AG10803 (cell line): ENCODE measurements at regions not wholly inside any gene's neighbourhood (a gene's known extent, or its start where the extent isn't known, plus 50 kb on each side); places are given as distances from the start of the nearest gene placed in this dataset.

Experiments used
- DNase-seq: peaks from one replicate; pipeline ENCODE4 v3.0.0; 2010; ENCODE audit warnings: low read depth
- H3K4me3 ChIP-seq: 2 replicates; pipeline ENCODE4 v1.5.1; 2011; ENCODE audit warnings: mild to moderate bottlenecking, low read length, control low read depth
- TF ChIP-seq, protein P1 (sequence below): conservative IDR thresholded peaks from 2 replicates; pipeline ENCODE4 v1.5.1; 2011; ENCODE audit warnings: mild to moderate bottlenecking, low read length, control low read depth, inconsistent platforms

DNA sequence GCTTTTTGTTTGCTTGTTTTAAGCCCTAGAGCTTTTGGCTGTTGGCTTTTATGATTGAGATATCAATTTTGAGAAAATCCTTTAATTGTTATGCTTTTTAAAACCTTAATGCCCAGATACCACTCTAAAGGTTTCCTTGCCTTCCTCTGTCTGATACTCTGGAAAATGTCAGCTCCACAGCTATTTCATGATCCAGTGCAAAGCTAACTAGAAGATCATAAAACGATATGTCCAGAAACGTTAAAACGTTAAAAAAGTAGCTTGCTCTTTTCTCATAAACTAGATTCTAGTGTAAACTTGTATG, 189.5 kb upstream of the TENT5A start:
- no peak for DNase-seq
- no peak overlapping the region for H3K4me3 ChIP-seq
- TF ChIP-seq, protein P1, sequence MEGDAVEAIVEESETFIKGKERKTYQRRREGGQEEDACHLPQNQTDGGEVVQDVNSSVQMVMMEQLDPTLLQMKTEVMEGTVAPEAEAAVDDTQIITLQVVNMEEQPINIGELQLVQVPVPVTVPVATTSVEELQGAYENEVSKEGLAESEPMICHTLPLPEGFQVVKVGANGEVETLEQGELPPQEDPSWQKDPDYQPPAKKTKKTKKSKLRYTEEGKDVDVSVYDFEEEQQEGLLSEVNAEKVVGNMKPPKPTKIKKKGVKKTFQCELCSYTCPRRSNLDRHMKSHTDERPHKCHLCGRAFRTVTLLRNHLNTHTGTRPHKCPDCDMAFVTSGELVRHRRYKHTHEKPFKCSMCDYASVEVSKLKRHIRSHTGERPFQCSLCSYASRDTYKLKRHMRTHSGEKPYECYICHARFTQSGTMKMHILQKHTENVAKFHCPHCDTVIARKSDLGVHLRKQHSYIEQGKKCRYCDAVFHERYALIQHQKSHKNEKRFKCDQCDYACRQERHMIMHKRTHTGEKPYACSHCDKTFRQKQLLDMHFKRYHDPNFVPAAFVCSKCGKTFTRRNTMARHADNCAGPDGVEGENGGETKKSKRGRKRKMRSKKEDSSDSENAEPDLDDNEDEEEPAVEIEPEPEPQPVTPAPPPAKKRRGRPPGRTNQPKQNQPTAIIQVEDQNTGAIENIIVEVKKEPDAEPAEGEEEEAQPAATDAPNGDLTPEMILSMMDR = no peak

DNA sequence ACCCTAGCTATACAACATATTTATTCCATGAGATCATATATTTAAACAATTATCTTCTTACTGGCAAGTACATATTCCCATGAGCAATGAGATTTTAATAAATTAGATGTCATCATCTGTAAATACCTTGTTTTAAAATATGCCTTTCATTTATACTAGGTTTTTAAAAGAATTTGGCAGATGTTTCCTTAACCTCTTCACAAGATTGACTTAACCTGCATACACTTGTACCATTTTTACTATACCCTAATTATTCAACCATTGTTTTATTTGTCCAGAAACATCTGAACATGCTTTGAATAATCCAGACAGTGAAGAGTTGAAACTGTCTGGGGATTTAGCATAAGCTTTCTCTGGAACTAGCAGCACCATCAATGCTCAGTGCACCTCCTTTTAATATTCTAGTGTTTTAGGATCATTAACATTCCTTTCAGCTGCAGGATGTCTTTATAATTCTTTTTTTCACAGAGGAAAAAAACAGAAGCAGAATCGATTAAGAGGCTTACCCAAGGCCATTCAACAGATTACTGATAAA, 188.0 kb upstream of the TENT5A start:
- TF ChIP-seq, protein P1 = no peak
- no peak overlapping the region for H3K4me3 ChIP-seq
- DNase-seq = no peak

DNA sequence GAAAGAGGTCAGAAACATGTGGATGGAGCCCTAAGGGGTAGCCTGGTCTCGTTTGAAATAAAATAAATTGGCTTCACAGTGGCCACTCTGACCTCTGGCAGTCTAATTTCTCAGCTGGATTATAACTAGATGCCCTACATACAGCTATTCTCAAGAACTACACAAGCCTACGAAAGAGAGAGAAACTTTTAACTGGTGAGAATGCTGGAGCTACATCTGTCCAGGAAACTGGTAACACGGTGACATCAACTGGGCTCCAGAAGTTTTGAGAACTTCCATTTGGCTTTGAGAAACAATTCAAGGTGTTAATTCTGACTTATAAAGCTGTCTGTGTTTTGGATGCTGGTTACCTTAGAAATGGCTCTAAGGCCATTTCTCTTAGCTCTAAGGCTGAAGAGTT, 187.3 kb upstream of the TENT5A start:
- DNase-seq = no peak
- no peak overlapping the region for H3K4me3 ChIP-seq
- TF ChIP-seq, protein P1 = no peak

DNA sequence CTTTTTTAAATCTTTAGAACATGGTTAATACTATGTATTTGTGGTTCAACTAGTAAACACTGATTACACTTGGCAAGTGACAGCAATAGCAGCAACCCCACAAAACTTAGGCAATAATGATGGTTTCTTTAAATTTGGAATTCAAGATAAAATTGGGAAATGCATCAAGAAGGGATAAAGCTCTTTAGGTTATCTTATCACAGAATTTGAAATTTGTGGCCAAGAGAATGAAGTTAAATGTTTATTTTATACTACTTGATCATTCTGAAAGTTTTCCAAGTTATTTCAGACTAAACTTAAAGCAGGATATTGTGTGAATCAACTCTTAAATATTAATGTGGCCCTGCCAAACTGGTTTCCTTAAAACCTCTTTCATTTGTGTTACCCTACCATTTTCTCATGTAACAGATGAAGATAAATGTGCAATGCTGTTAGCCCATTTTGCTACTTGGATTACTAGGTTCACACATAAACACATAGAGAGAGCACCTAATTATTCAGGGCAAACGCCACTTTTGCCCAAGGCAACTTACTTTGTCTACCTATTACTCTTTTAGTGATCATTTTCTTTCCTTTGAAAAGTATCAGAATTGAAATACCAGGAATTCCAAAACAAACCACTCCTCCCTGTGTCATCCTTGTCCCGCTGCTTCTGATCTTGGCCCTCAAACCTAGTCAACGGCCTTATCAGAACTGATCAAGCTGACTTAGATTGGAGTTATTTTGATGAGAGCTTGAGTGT, 186.7 kb upstream of the TENT5A start:
- peak; percentile 70 for DNase-seq
- H3K4me3 ChIP-seq = no peak overlapping the region
- TF ChIP-seq, protein P1 = no peak

DNA sequence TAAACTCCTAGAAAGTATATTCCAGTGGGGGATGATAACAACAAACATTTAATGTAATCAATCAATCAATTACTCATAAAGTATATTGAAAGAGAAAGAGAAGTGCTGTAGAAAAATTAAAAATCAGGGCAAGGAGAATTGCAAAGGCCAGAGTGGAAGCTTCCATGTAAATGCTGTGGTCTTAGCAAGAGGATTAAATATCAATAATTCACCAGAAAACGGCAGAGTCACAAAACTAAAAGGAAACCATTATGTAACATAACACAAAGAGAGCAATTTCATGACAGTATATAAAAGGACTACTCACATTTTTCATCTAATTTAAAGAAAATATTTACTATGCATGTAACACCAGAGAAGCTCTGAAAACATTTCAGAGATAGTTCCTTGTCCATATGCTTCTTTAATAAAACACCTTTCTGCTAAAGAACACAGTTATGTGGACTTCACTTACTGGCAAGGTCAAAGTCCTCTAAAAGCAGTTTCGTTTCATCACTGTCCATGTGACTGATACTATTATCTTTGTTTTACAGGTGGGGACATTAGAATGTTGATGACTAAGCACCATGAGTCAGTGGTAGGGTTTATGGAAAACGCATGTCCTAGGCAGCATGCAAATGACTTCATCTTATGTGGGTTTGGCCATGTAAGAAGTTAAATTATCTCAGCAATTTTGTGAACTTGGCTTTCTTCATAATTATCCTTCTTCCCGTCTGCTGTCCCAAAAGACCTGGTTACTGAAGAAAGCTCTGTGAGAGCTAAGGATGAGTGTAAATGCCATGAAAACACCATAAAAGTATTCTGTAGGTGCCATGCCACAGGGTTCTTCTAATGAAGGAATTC, 185.8 kb upstream of the TENT5A start:
- TF ChIP-seq, protein P1 = no peak
- DNase-seq = peak; percentile 89
- H3K4me3 ChIP-seq = no peak overlapping the region

DNA sequence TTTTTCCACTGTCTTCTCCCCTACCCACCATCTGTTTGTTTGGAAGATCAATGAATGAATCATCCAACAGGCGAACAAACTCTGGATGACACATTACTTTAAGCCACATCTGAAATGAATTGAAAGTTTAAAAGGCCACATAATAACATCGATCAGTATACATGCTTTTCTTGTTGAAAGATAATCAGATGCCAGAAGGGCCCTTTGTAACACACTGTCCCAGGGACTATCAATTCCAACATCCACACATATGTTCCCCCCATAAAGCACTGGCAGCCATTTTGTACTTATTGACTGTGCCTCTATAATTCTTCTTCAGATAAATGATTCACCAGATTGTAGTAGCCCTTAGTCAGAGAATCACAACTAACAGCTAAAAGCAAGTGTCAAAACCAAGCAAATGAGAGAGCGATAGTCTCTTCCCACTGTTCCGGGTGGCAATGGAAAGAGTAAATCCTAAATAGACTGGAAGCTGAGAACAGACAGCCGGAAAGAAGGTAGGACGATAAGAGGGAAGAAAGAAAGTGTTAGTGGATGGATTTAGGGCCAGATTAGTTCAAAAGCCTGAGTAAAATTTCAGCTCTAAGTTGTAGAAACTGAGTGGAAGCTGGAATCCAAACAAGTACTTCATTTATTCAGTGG, 184.9 kb upstream of the TENT5A start:
- DNase-seq = peak; percentile 49
- TF ChIP-seq, protein P1 = no peak
- no peak overlapping the region for H3K4me3 ChIP-seq
